GM10266 (cell line): ENCODE measurements at regions not wholly inside any gene's neighbourhood (a gene's known extent, or its start where the extent isn't known, plus 50 kb on each side); places are given as distances from the start of the nearest gene placed in this dataset.

Experiments used
- DNase-seq: peaks from one replicate; pipeline ENCODE4 v3.0.0; 2012; ENCODE audit errors: extremely low spot score
- CTCF ChIP-seq: IDR thresholded peaks from 2 replicates; pipeline ENCODE4 v1.5.1; 2012; ENCODE audit warnings: mild to moderate bottlenecking, low read depth; ENCODE audit not compliant: control insufficient read depth, insufficient read depth; ENCODE audit errors: missing control alignments

- no peak for DNase-seq
- no peak for TF ChIP-seq CTCF
Measured at GRCh38 chr16:80436510-80436909, 104.3 kb upstream of the DYNLRB2 start.

DNA sequence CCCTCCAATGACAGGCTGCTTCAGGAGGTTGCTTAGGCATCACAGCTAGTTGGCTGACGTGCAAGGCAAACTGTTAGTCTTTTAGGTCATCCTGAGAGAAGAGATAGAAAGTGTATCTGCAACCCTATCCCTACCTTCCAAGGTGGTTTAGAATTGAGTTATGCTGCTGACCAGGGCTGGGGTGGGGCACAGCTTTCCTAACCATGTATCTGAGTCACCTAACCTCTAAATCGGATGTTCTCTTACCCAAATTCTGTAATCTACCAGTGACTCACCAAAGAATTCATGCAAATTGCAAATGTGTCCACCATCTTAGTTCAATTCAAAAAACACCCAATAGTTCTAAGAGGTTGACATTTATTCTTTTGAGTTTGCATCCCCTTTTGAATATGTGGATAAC, 107.2 kb upstream of the DYNLRB2 start:
- TF ChIP-seq CTCF = no peak
- DNase-seq = no peak

DNA sequence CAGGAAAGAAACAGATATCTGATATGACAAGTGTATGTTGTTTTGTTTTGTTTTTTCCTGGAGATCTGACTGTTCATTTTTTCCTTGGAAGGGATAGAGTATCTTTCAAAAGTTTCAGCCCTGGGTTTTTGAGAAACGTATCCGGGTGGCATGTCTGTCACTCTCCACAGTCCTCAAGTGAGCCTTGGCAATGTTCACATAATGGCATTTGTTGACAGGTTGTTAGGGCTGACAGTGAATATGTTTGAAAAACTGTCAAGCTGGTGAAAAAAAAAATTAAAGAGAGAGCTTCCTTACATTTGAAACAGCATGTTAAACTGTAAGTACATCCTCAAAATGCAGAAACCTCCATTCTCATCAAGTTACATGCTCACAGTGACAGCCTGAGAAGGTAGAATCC, 113.0 kb upstream of the DYNLRB2 start:
- TF ChIP-seq CTCF = no peak
- DNase-seq = no peak

- DNase-seq = no peak
- TF ChIP-seq CTCF = no peak
Measured at GRCh38 chr16:80418517-80419355, 122.1 kb upstream of the DYNLRB2 start.

DNA sequence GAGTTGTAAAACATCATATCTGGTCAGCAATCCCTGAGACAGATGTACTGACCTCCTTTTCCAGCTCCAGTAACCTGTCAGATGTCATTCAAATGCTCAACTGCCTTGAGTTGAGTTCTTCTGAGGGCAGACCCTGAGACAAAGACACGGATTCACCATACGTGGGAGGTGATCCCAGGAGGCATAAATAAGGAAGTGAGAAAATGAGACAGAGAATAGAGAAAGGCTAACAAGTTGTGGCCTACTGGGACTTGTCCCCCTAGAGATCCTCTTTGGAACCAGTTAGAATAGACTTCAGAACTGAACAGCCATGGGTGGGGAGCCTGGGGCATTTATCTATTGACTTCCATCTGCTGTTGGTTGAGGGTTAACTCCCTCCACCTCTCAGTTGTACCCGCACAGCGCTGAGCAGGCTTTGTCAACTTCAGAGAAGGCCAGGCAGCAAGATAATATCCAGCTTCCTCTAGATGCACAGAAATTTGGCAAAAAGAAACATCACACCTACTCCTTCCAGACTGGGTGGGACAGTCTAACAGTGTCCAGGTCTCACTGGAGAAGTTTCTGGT, 123.0 kb upstream of the DYNLRB2 start:
- TF ChIP-seq CTCF = no peak
- DNase-seq = no peak

GRCh38 chr16:80408014-80408413, 132.8 kb upstream of the DYNLRB2 start:
- DNase-seq = no peak
- TF ChIP-seq CTCF = no peak
